ENCODE measurements at regions not wholly inside any gene's neighbourhood (a gene's known extent, or its start where the extent isn't known, plus 50 kb on each side); places are given as distances from the start of the nearest gene placed in this dataset.

GRCh38 chr10:130425881-130426435 is 289.8 kb downstream of the GLRX3 start:
- H3K27ac Mint-ChIP-seq (ENCODE audit: unreplicated experiment), result no peak overlapping the region

GRCh38 chr10:130427216-130427722 is 291.1 kb downstream of the GLRX3 start:
- no peaks in the 10 kb centered on the region for H3K36me3 Mint-ChIP-seq (ENCODE audit: low read depth)
- DNase-seq (ENCODE audit: low read depth, low spot score), result no peak

More at GRCh38 chr10:130425881-130426435, 289.8 kb downstream of the GLRX3 start:
- H3K9me3 Mint-ChIP-seq, result no peaks in the 10 kb centered on the region
- no peak overlapping the region for H3K4me3 Mint-ChIP-seq
- no peak for TF ChIP-seq CTCF (conservative IDR thresholded peaks at IDR 0.05)
- no peaks in the 10 kb centered on the region for H3K27me3 Mint-ChIP-seq (ENCODE audit: low read depth)
- no peak for DNase-seq (ENCODE audit: low read depth, low spot score)
- H3K4me1 Mint-ChIP-seq, result no peaks in the 10 kb centered on the region
- no peaks in the 10 kb centered on the region for H3K36me3 Mint-ChIP-seq (ENCODE audit: low read depth)

GRCh38 chr10:130428936-130429335 is 292.7 kb downstream of the GLRX3 start:
- H3K4me1 Mint-ChIP-seq, result no peaks in the 10 kb centered on the region
- H3K9me3 Mint-ChIP-seq, result peaks cover 3% of the 10 kb centered on the region
- no peak for DNase-seq (ENCODE audit: low read depth, low spot score)
- no peak for TF ChIP-seq CTCF (conservative IDR thresholded peaks at IDR 0.05)
- no peaks in the 10 kb centered on the region for H3K36me3 Mint-ChIP-seq (ENCODE audit: low read depth)
- H3K4me3 Mint-ChIP-seq, result no peak overlapping the region
- no peaks in the 10 kb centered on the region for H3K27me3 Mint-ChIP-seq (ENCODE audit: low read depth)
- no peak overlapping the region for H3K27ac Mint-ChIP-seq (ENCODE audit: unreplicated experiment)

More at GRCh38 chr10:130427216-130427722, 291.1 kb downstream of the GLRX3 start:
- H3K4me1 Mint-ChIP-seq, result no peaks in the 10 kb centered on the region
- TF ChIP-seq CTCF (conservative IDR thresholded peaks at IDR 0.05), result no peak
- no peaks in the 10 kb centered on the region for H3K27me3 Mint-ChIP-seq (ENCODE audit: low read depth)
- peak overlapping the region; percentile 64 for H3K27ac Mint-ChIP-seq (ENCODE audit: unreplicated experiment)
- H3K9me3 Mint-ChIP-seq, result no peaks in the 10 kb centered on the region
- no peak overlapping the region for H3K4me3 Mint-ChIP-seq

GRCh38 chr10:130429809-130430208 is 293.6 kb downstream of the GLRX3 start:
- no peaks in the 10 kb centered on the region for H3K36me3 Mint-ChIP-seq (ENCODE audit: low read depth)
- DNase-seq (ENCODE audit: low read depth, low spot score), result no peak

GRCh38 chr10:130430291-130430690 is 294.1 kb downstream of the GLRX3 start:
- H3K27me3 Mint-ChIP-seq (ENCODE audit: low read depth), result no peaks in the 10 kb centered on the region
- no peak overlapping the region for H3K4me3 Mint-ChIP-seq
- no peak for TF ChIP-seq CTCF (conservative IDR thresholded peaks at IDR 0.05)
- H3K9me3 Mint-ChIP-seq, result peaks cover 6% of the 10 kb centered on the region
- no peak overlapping the region for H3K27ac Mint-ChIP-seq (ENCODE audit: unreplicated experiment)
- no peaks in the 10 kb centered on the region for H3K36me3 Mint-ChIP-seq (ENCODE audit: low read depth)
- H3K4me1 Mint-ChIP-seq, result no peaks in the 10 kb centered on the region
- DNase-seq (ENCODE audit: low read depth, low spot score), result no peak

More at GRCh38 chr10:130429809-130430208, 293.6 kb downstream of the GLRX3 start:
- TF ChIP-seq CTCF (conservative IDR thresholded peaks at IDR 0.05), result no peak
- H3K27me3 Mint-ChIP-seq (ENCODE audit: low read depth), result no peaks in the 10 kb centered on the region
- no peak overlapping the region for H3K4me3 Mint-ChIP-seq
- H3K27ac Mint-ChIP-seq (ENCODE audit: unreplicated experiment), result no peak overlapping the region
- no peaks in the 10 kb centered on the region for H3K4me1 Mint-ChIP-seq
- H3K9me3 Mint-ChIP-seq, result peaks cover 6% of the 10 kb centered on the region

All from neural crest cell (in vitro differentiated cells).